HEK293T (cell line): ENCODE measurements at regions not wholly inside any gene's neighbourhood (a gene's known extent, or its start where the extent isn't known, plus 50 kb on each side); places are given as distances from the start of the nearest gene placed in this dataset.

Source experiments
- CTCF ChIA-PET: fragments of 350-600 bp; formaldehyde crosslinking; extraction: SDS; loops from one replicate; lab custom pipeline; 2021; ENCODE audit warnings: antibody characterized with exemption, inconsistent platforms; lab: Yijun Ruan, JAX
- POLR2A ChIA-PET: fragments of 350-600 bp; formaldehyde crosslinking; extraction: SDS; loops from one replicate; lab custom pipeline; 2020; ENCODE audit warnings: antibody characterized with exemption, inconsistent platforms; lab: Yijun Ruan, JAX
- DNase-seq: peaks from one replicate; pipeline ENCODE4 v3.0.0; 2012; ENCODE audit warnings: mixed read lengths; ENCODE audit errors: extremely low spot score
- ARNT ChIP-seq: fragments of 450-650 bp; IDR thresholded peaks from 2 replicates; pipeline ENCODE4 v1.6.1; 2017; ENCODE audit warnings: mild to moderate bottlenecking
- BHLHE40 ChIP-seq: fragments of 450-650 bp; IDR thresholded peaks from 2 replicates; pipeline ENCODE4 v1.6.1; 2016; ENCODE audit warnings: mild to moderate bottlenecking, moderate library complexity, borderline replicate concordance
- CTBP1 ChIP-seq: fragments of 450-650 bp; IDR thresholded peaks from 2 replicates; pipeline ENCODE4 v1.6.1; 2016; ENCODE audit warnings: borderline replicate concordance
- ELF4 ChIP-seq: fragments of 450-650 bp; IDR thresholded peaks from 2 replicates; pipeline ENCODE4 v1.6.1; 2017; ENCODE audit warnings: antibody characterized with exemption
- FOXA1 ChIP-seq: fragments of 450-650 bp; IDR thresholded peaks from 2 replicates; pipeline ENCODE4 v1.6.1; 2016; ENCODE audit warnings: mild to moderate bottlenecking
- FOXK2 ChIP-seq: fragments of 450-650 bp; IDR thresholded peaks from 2 replicates; pipeline ENCODE4 v1.6.1; 2016; ENCODE audit warnings: mild to moderate bottlenecking
- FOXM1 ChIP-seq: fragments of 450-650 bp; IDR thresholded peaks from 2 replicates; pipeline ENCODE4 v1.6.1; 2017; ENCODE audit warnings: mild to moderate bottlenecking, borderline replicate concordance
- HDGF ChIP-seq: fragments of 450-650 bp; IDR thresholded peaks from 2 replicates; pipeline ENCODE4 v1.6.1; 2017; ENCODE audit warnings: antibody characterized with exemption, borderline replicate concordance
- L3MBTL2 ChIP-seq: fragments of 450-650 bp; conservative IDR thresholded peaks from 2 replicates; pipeline ENCODE4 v1.6.1; 2016; ENCODE audit warnings: mild to moderate bottlenecking
- LEF1 ChIP-seq: fragments of 450-650 bp; IDR thresholded peaks from 2 replicates; pipeline ENCODE4 v1.6.1; 2017; ENCODE audit warnings: mild to moderate bottlenecking, borderline replicate concordance
- NFRKB ChIP-seq: fragments of 450-650 bp; IDR thresholded peaks from 2 replicates; pipeline ENCODE4 v1.6.1; 2016; ENCODE audit warnings: mild to moderate bottlenecking, moderate library complexity
- PKNOX1 ChIP-seq: fragments of 450-650 bp; IDR thresholded peaks from 2 replicates; pipeline ENCODE4 v1.6.1; 2016
- SP1 ChIP-seq: fragments of 450-650 bp; IDR thresholded peaks from 2 replicates; pipeline ENCODE4 v1.6.1; 2017
- SUZ12 ChIP-seq: fragments of 450-650 bp; IDR thresholded peaks from 2 replicates; pipeline ENCODE4 v1.6.1; 2016; ENCODE audit warnings: mild to moderate bottlenecking
- TARDBP ChIP-seq: fragments of 450-650 bp; IDR thresholded peaks from 2 replicates; pipeline ENCODE4 v1.6.1; 2016
- ZNF384 ChIP-seq: fragments of 450-650 bp; IDR thresholded peaks from 2 replicates; pipeline ENCODE4 v1.6.1; 2016

GRCh38 chr6:49072885-49073620 lies 390.0 kb downstream of the MMUT start:
- CTCF ChIA-PET, result no interaction called here
- POLR2A ChIA-PET, result no interaction called here
- DNase-seq, result no peak
- no peak for TF ChIP-seq PKNOX1
- TF ChIP-seq FOXM1, result no peak

GRCh38 chr6:49072146-49072545 lies 390.9 kb downstream of the MMUT start:
- DNase-seq, result no peak
- ChIA-PET POLR2A (no interaction called here), CTCF (no interaction called here)
- no peak for TF ChIP-seq ELF4

GRCh38 chr6:49070411-49070810 lies 392.6 kb downstream of the MMUT start:
- CTCF ChIA-PET, result no interaction called here
- TF ChIP-seq LEF1, result no peak
- TF ChIP-seq HDGF, result no peak
- TF ChIP-seq ZNF384, result no peak
- TF ChIP-seq ELF4, result no peak
- TF ChIP-seq ARNT, result no peak
- no peak for TF ChIP-seq TARDBP
- no peak for TF ChIP-seq CTBP1
- no peak for TF ChIP-seq FOXK2
- no peak for TF ChIP-seq FOXM1
- no peak for TF ChIP-seq L3MBTL2
- POLR2A ChIA-PET, result no interaction called here

DNA sequence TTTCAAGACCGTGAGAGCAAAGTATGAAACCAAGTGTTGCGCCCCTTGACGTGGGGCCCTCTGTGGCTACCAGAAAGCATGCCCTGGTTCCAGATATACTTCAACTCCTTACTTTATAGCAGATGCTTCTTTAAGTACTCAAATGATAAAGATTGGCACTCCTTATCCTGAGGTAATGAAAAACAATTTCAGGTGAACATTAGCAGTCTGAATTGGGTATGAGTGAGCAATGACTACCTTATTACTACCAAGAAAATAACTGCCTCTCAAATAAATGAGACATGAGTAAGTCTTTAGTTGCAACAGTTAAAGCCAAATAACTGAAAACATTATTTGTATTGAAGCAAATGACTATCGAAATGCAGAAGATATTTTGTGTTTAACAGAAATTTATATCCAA lies 408.7 kb downstream of the MMUT start:
- no peak for DNase-seq
- CTCF ChIA-PET, result no interaction called here
- TF ChIP-seq LEF1 (no peak), ARNT (no peak), ZNF384 (no peak), FOXA1 (no peak), FOXM1 (no peak), L3MBTL2 (no peak), CTBP1 (no peak), SUZ12 (no peak), ELF4 (no peak), PKNOX1 (no peak)
- POLR2A ChIA-PET, result no interaction called here

More at GRCh38 chr6:49070411-49070810, 392.6 kb downstream of the MMUT start:
- DNase-seq, result no peak

GRCh38 chr6:49052901-49053300 lies 410.2 kb downstream of the MMUT start:
- POLR2A ChIA-PET, result no interaction called here
- TF ChIP-seq FOXM1 (no peak), FOXK2 (no peak), BHLHE40 (no peak), SP1 (no peak), PKNOX1 (no peak), HDGF (no peak), ZNF384 (no peak), ARNT (no peak), FOXA1 (no peak)
- CTCF ChIA-PET, result no interaction called here

GRCh38 chr6:49051281-49051680 lies 411.8 kb downstream of the MMUT start:
- no peak for TF ChIP-seq NFRKB
- TF ChIP-seq ELF4, result no peak
- no peak for TF ChIP-seq ZNF384
- no peak for TF ChIP-seq FOXA1
- no peak for TF ChIP-seq HDGF
- no peak for TF ChIP-seq FOXK2
- TF ChIP-seq BHLHE40, result no peak
- TF ChIP-seq FOXM1, result no peak
- no peak for TF ChIP-seq PKNOX1
- TF ChIP-seq L3MBTL2, result no peak
- TF ChIP-seq ARNT, result no peak
- TF ChIP-seq TARDBP, result no peak
- no peak for TF ChIP-seq CTBP1
- TF ChIP-seq SP1, result no peak
- TF ChIP-seq LEF1, result no peak
- TF ChIP-seq SUZ12, result no peak
- no peak for DNase-seq
- POLR2A ChIA-PET, result no interaction called here
- CTCF ChIA-PET, result no interaction called here

More at GRCh38 chr6:49052901-49053300, 410.2 kb downstream of the MMUT start:
- DNase-seq, result no peak
